ENCODE measurements at regions not wholly inside any gene's neighbourhood (a gene's known extent, or its start where the extent isn't known, plus 50 kb on each side); places are given as distances from the start of the nearest gene placed in this dataset.

DNA sequence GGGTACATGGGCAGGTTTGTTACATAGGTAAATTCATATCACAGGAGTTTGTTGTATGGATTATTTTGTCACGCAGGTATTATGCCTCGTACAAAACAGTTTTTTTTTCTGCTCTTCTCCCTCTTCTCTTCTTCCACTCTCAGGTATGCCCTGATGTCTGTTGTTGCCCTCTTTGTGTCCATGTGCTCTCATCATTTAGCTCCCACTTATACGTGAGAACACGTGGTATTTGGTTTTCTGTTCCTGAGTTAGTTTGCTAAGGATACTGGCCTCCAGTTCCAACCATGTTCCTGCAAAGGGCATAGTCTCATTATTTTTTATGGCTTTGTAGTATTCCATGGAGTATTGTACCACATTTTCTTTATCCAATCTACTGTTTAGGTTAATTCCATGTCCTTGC is 65.7 kb downstream of the UNC5CL start:
- no peak for DNase-seq

DNA sequence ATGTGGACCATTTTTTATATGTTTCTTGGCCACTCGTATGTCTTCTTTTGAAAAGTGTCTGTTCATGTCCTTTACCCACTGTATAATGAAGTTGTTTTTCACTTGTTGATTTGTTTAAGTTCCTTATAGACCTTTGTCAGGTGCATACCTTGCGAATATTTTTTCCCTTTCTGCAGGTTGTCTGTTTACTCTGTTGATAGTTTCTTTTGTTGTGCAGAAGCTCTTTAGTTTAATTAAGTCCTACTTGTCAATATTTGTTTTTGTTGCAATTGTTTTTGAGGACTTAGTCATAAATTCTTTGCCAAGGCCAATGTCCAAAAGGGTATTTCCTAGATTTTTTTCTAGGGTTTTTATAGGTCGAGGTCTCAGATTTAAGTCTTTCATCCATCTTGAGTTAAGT is 66.2 kb downstream of the UNC5CL start:
- DNase-seq, result no peak

DNA sequence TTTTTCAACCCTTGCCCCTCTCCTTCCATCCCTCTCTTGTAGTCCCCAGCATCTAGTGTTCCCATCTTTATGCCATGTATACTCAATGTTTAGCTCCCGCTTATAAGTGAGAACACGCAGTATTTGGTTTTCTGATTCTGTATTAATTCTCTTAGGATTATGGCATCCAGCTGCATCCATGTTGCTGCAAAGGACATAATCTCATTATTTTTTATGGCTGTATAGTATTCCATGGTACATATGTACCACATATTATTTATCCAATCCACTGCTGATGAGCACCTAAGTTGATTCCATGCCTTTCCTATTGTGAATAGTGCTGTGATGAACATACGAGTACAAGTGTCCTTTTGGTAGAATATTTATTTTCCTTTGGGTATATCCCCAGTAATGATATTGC is 66.8 kb downstream of the UNC5CL start:
- no peak for DNase-seq

DNA sequence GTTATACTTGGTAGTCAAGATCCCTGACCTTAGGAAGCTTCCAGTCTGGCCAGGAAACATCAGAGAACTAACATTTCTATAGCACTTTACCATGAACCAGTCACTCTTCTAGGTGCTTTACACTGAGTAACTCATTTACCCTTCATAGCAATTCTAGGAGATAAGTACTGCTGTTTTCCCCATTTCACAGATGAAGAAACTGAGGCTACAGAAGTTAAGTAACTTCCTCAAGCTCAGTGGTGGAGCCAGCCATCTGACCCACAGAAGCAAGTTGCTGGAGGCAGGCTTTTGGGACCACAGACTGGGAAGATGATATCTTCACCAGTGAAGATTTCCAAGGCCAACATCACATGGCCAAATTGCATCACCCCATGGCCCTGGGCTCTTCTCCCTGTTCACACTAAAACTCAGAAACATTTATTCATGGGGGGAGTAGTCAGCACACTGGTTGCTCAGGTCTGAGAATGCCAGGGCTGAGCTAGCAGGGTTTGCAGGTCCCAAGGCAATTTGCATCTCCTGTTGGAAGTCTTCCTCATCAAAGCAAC is 70.3 kb downstream of the UNC5CL start:
- no peak for DNase-seq

DNA sequence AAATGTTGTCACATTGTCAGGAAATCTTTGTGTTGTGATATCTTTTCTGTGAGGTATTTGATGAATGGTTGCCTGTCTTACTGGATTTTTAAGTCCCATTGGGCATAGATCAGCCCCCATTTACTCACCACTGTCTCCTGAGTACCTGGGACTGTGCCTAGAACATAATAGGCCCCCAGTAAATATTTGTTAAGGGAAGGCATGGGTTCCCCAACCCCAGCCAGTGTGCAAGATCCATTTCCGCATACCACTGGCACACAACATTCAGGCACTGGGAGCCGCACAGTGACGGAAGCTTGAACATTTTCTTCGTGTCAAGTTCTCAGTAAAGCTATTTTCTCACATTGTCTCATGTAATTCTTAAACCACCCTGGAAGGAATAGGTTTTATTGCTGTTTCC is 72.2 kb downstream of the UNC5CL start:
- no peak for DNase-seq

DNA sequence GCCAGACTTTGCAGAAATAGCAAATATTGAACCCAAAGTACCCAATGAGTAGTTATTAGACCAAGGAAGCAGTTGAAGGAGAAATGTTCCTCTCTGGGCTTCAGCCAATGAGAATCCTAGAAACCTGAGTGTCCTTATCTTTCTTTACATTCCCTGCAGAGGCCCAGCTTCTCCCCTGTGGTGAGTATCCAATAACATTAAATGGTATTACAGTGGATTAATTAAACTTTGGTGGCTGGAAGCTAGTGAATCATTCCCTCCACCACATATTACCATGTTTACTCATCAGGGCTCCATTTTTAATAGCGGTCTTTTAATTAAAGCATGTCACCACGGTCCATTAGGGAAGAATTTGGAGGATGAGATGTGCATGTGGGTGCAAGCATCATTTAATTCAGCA is 74.0 kb downstream of the UNC5CL start:
- DNase-seq, result no peak

DNA sequence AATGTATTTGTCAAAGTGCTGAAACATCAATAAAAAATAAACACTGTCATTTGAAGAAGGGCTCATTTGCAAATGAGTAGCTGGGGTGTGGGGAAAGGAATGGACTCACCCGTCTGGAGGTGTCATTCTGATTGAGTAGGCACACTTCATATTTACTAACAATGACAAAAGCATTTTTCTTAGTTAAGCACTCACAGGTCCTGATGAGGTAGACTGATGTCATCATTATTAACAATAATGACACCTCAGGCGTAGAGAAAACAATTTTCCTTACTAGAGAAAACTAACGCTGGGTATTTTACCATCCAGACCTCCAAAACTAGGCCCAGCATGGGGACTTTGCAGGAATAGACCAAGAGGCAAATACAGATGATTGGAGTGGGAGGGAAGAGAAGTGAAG is 76.0 kb downstream of the UNC5CL start:
- DNase-seq, result no peak

DNA sequence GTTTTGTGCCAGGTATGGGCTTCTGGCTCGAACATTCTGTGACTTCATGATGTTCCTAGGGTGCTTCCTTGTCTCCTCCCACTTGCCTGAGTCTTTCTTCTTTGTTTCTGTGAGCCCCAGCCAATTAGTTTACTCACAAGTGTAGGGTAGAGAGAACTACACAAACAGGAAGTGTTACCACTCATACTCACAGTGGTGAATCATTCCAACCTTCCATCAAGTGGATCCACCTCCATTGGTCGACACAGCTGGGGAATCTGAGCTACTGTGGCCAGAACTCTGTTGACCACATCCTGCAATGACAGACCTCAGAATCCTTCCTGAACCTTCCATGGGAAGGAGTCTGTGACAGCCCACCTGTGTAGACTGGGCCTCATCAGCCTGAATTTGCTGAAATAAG is 76.8 kb downstream of the UNC5CL start:
- no peak for DNase-seq

DNA sequence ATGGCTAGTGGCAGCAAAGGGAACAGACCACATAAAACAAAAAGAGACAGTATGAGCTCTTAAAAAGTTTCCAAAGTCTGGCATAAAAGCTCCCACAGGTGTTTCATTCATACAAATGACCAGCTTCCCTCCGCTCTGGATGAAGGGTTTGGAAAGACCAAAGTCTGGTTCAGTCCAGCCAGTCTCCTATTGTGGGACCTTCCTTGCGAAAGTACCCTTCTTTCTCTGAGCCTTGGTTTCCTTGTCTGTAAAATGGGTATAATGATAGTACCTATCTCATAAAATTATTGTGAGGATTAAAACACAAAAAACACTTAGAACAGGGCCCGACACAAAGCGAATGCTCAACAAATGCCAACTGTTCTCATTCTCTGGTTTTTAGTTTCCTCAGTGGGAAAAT is 77.2 kb downstream of the UNC5CL start:
- DNase-seq, result no peak

DNA sequence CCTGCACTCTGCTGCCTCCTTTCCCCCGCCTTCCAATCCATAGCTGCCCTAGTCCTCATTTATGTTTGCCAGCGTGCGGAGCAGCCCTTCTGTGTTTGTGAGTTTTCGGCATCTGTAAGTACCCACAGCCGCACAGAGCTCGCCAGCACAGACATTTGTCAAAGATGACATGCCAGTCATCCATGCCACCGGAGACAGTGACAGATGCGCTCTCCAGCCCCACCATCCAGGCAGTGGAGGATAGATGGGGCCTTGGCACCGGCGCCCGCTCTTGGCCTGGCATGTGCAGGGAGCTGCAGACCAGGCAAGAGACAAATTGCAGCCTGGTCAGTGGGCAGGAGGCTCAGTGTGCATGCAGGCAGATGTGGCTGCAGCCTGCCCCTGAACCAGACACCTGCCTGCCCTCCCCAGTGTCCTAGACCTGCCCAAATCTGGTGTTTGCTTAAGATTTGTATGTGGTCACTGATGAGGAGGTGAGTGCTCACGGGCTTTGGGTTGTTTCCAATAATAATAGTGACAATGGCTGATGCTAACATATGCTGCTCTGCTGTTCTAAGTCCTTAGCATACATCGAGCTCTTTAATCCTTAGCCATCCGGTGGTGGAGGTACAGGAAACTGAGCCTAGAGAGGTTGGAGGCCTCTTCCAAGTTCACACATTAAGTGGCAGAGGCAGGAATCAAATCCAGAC is 78.1 kb downstream of the UNC5CL start:
- no peak for DNase-seq

DNA sequence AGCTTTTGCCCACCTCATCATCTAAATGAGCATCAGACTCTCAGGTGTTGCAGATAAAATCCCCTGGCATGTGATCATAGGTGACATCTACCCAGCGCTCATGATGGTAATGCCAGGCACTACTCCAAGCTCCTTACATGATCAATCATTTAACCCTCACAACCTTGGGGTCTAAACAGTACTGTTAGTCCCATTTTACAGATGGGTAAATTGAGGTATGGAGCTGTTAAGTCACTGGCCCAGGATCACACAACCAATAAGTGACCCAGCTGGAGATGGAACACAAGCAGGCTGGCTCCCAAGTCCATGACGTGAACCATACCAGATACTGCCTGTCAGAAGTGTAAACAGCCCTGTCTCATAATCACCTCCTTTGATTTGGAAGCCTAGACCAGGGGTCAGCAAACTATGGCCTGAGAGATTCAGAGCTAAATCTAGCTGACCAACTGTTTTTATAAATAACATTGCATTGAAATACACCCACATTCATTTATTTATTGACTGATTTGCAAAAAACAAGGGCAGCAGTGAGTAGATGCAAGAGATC is 79.2 kb downstream of the UNC5CL start:
- no peak for DNase-seq

DNA sequence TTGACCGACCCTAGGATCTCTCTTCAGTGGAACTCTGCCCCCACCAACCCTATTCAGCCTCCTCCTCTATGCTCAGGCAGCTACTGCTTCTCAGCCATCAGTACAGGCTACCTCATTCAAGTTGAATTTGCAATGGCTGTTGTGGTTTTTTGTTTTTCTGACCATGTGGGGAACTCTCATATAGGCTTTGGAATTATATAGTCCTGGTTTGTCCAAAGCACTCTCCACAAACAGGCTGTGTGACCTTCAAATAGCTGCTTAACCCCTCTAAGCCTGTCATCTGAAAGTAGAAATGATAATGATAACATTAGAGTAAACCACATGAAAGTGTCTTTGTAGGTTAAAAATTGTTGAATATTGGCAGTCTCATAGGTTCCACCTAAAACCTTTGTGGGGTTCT is 80.3 kb downstream of the UNC5CL start:
- no peak for DNase-seq

DNA sequence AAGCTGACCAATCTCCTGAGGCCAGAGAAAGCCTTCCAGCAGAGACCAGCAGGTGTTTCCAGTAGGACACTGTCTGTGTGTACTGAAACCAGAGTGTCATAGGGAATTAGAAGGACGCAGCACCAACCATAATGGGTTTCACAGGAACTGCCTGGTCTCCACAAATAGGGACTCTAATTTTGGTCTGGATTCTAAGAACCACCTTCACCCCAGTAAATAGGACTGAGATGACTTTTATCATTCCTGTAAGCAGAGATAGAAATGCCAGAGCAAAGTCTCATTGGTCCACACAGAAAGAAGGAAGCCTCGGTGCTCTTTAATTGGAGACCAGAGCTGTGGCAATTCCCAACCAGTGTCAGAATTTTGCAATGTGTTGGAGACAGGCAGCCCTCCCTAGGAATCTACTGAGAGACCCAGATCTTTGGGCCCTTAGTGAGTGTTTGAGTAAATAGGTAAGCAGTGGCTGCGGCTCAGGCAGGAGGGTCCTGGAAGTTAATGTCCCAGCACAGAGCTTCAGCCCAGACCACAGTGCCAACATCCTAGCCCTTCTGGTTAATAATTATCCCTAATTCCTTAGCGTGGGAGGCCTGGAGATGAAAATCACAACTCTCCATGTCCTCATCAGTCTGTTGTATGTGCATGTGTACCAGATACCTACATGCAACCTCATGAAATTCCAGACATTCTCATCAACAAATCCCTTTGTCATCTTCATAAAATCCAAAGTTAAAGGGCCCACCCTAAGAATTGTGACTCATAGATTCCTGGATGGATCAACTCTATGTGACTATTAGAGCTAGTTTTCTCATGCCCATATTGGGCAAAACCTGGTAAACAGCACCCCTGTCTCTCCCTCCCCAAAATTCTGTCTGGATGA is 81.2 kb downstream of the UNC5CL start:
- no peak for DNase-seq

DNA sequence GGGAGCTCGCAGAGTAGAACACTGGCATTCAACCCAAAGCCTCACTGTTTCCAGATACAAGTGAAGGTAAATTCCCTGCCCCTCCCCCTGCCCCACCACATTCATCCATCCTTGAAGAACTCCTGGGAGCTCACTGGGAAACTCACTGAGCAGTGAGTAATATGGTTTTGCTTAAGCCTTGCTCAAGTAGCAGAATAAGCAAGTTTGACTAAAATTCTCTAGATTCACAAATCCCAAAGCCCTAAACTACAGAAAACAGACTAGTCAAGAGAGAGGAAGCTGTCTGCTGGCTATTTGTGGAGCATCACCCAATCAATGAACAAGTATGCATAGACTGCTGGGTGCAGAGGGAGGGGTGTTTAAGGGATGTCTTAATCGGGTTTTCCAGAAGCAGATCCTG is 82.1 kb downstream of the UNC5CL start:
- no peak for DNase-seq

DNA sequence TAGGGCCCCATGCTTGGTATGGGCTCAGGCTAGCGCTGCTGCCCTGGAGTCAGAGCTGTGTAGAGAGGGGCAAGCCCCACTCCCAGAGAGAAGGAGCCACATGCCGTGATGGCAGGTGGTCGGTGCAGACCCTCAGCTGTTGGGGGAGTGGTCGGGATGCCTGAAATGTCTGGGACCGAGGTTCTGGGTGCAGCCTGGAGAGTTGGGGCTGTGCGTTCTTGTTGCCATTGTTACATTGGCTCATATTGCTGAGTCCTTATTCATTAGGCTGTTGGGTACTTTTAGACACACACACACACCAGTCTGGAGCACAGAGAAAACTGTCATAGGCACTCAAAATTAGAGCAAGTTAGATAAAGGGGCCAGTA is 83.9 kb downstream of the UNC5CL start:
- DNase-seq, result no peak

DNA sequence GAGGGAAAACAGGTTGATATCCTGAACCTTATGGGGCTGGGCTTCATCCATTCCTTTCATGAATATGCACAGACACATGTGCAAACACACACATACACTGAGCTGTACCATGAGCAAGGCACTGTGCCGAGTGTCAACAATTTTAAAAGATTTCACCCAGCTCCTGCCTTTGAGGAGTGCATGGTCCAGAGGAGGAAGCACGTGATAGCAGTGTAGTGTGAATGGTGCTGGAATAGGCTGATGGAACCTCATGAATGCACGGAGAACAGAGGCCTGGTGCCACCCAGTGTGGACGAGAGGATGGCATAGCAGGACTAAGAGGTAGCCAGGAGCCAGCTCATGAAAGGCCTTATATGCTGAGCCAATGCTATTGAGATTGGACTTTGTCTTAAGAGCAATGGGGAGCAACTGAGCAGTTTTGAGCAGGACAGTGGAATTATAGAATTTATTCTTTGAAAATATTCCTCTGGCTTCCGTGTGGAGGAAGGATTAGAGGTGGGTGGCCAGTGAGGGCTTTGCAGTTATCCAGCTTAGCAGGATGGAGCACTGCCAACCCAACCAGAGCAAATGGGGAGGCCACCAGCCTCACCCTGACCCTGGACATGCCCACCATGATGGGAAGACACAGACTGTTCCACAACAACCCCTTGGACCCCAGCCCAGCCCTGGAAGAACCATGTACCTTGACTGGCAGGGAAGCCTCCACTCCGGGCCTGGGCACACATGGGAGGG is 84.4 kb downstream of the UNC5CL start:
- no peak for DNase-seq

DNA sequence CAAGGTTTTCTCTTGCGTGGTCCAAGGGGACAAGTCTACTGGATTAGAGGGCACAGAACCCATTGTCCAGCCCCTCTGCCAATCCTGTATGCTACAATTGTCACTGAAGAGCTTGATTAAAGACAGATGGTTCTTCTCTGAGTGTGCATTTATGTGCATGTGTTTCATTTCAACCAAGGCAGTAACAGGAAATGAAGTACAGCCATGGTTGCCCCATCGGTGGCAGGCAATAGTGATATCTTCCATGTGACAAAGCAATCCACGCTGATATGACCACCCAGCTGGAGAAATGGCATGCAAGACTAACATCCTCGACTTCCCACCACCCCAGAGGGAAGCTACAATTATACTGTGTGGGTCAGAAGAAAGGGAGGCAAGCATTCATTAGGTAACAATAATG is 85.5 kb downstream of the UNC5CL start:
- DNase-seq, result no peak

DNA sequence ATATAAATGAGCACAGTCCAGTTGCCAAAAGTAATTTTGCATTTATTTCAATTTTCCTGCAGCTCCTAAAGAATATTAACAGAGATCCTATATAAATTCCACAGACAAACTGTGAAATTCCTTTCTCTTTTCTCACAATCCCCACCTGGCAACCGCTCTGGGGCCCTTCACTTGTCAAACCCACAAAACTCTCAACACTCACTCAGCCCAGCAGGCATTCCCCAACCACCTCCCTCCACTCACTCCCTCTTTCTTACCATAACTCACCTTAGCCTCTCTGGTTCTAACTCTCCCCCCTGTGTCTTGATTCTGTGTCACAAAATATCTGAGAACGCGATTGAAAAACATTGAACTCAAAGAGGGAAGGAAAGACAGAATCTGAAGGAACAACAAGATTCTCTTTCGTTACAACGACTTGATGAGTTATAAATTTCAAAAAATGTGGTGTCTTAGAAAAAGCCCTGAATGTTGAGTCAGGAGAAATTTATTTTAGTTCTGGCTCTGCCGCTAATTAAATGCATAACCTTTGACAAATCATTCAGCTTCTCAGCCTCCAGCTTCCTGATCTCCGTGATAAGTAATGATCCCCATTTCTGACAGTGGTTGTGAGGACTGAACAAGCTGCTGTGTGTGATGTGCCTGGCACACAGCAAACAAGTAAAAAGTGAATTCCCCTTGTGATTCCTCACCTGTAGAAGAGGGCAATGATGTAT is 87.9 kb downstream of the UNC5CL start:
- DNase-seq, result no peak

DNA sequence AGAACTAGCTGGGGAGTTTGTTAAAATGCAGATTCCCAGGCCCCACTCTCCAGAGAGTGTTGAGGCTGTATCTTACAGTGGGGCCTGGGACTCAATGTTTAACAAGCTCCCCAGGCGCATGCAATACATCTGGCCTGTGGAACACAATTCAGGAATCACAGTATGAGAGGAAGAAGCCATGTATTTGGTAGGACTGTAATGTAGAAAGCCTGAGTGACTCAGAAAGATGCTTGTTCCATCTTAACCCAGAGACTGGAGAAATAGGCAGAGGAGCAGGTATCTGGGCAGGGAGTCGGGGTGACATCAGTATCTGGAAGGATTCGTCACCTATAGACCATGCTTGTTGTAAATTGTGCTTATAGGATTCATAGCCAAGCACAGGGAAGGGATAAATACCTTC is 90.5 kb downstream of the UNC5CL start:
- no peak for DNase-seq

DNA sequence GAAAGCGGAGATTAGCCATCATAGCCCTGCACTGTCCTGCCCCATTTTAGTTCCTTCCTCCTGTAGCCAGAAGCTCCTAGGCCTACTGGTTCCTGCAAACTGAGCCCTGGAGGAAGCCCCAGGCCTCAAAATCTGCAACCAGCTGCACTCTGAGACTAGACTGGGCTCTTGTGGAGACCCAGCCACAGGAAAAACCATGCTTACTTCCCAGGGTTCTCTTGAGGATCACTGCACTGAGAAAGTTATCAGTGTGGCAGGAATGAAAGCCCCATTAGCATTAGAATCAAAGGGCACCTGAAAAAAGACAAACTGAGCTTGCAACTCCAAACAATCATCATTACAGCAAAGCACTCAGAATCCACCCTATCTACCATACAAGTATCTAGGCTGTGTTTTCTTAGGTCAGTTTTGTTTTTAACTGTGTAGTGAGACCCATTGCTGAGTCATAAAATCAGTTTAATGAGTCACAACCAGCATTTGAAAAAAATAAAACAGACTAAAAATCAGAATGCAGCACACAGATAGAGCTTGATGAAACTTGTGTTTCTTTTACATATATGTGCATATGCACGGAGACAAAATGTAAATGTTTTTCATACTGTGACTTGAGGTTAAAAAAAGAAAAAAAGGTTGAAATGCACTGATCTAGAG is 91.0 kb downstream of the UNC5CL start:
- no peak for DNase-seq

DNA sequence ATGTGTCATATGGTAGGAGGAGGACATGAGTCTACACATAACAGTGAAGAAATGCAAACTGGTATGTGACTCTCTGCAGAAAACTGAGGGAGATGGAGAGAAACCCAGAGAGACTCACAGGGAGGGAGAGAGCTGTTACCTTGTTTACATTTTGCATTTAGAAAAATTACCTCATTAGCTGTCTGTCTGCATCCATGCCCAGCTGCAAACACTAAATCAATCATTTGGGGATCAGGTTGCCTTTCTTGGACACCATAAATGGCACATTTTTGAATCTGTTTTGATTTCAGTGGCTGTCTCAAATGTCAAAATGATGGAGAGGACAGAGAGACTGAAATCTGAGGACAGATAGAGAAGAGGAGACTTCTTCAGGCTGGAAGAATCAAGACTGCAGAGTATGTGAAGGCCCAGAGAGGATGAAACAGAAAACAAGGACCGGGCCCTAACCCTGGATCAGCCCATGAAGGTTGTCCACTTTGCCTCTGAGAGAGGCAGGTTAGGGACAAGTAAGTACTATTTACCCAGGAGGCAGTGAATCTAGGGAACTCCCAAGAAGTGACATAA is 92.2 kb downstream of the UNC5CL start:
- DNase-seq, result no peak

DNA sequence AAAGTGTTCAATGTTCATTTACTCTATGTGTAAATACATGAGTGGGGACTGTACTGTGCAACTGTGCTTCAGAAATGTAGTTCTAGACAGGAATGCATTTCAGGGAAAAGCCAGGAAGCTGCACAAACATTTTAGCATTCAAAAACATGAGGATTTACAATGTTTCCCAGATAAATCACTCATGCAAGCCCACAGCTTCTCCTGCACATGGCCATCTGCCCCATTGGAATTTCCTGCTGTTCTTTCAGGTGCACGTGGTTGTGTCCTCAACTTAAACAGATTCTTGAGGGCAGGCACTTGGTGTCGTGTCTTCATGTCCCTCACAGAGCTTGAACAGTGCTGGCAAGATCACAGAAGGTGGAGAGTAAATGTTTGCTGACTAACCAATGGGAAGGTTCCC is 101.5 kb downstream of the UNC5CL start:
- no peak for DNase-seq
